HG02981 (cell line): ENCODE measurements at regions not wholly inside any gene's neighbourhood (a gene's known extent, or its start where the extent isn't known, plus 50 kb on each side); places are given as distances from the start of the nearest gene placed in this dataset.
"Not testable (repeated sequence)": the region's sequence is repeated elsewhere in the genome, so short reads cannot be mapped to it uniquely, and the experiment has no call there.

Experiments
- ATAC-seq: cut with Tn5 transposase; IDR thresholded peaks from one replicate; pipeline ENCODE4 v1.9.1; 2021; ENCODE audit warnings: mild to moderate bottlenecking, moderate library complexity; ENCODE audit not compliant: unreplicated experiment

GRCh38 chr3:77707281-77707680, 667.4 kb downstream of the ROBO2 start:
- no peak for ATAC-seq

- ATAC-seq, result no peak
Measured at GRCh38 chr3:77709155-77709554, 669.3 kb downstream of the ROBO2 start.

- no peak for ATAC-seq
Measured at GRCh38 chr3:77718311-77718710, 678.4 kb downstream of the ROBO2 start.

- no peak for ATAC-seq
Measured at GRCh38 chr3:77720460-77720971, 680.6 kb downstream of the ROBO2 start.

- ATAC-seq, result no peak
Measured at GRCh38 chr3:77726517-77726916, 686.6 kb downstream of the ROBO2 start.

GRCh38 chr3:77746048-77746447, 706.1 kb downstream of the ROBO2 start:
- ATAC-seq, result no peak

- no peak for ATAC-seq
Measured at GRCh38 chr3:77746892-77747291, 707.0 kb downstream of the ROBO2 start.

- ATAC-seq, result not testable (repeated sequence)
Measured at GRCh38 chr3:77756397-77756975, 716.6 kb downstream of the ROBO2 start.

GRCh38 chr3:77772459-77772858, 732.6 kb downstream of the ROBO2 start:
- no peak for ATAC-seq

- ATAC-seq, result no peak
Measured at GRCh38 chr3:77773084-77773483, 733.2 kb downstream of the ROBO2 start.

- no peak for ATAC-seq
Measured at GRCh38 chr3:77780278-77780996, 740.5 kb downstream of the ROBO2 start.

- ATAC-seq, result no peak
Measured at GRCh38 chr3:77786216-77786615, 746.3 kb downstream of the ROBO2 start.

- ATAC-seq, result no peak
Measured at GRCh38 chr3:77795013-77795412, 755.1 kb downstream of the ROBO2 start.

- ATAC-seq, result no peak
Measured at GRCh38 chr3:77799278-77799677, 759.4 kb downstream of the ROBO2 start.

- no peak for ATAC-seq
Measured at GRCh38 chr3:77800893-77801292, 761.0 kb downstream of the ROBO2 start.

GRCh38 chr3:77807312-77807711, 767.4 kb downstream of the ROBO2 start:
- no peak for ATAC-seq

- no peak for ATAC-seq
Measured at GRCh38 chr3:77814845-77815244, 774.9 kb downstream of the ROBO2 start.

- no peak for ATAC-seq
Measured at GRCh38 chr3:77815467-77815866, 775.6 kb downstream of the ROBO2 start.

- no peak for ATAC-seq
Measured at GRCh38 chr3:77816366-77816765, 776.5 kb downstream of the ROBO2 start.

- no peak for ATAC-seq
Measured at GRCh38 chr3:77825001-77825827, 785.3 kb downstream of the ROBO2 start.

- no peak for ATAC-seq
Measured at GRCh38 chr3:77835921-77836320, 796.0 kb downstream of the ROBO2 start.
